H9 (cell line): ENCODE measurements at regions not wholly inside any gene's neighbourhood (a gene's known extent, or its start where the extent isn't known, plus 50 kb on each side); places are given as distances from the start of the nearest gene placed in this dataset.

Experiments
- DNase-seq: peaks from one replicate; pipeline ENCODE4 v3.0.0-alpha.2; 2017
- H2AFZ ChIP-seq: one replicate; pipeline ENCODE4 v1.6.1; 2013; ENCODE audit warnings: mild to moderate bottlenecking, low read length, control low read depth, moderate library complexity
- H2AK5ac ChIP-seq: 2 replicates; pipeline ENCODE4 v1.6.1; 2013; ENCODE audit warnings: low read length, control low read depth, mixed read lengths; ENCODE audit not compliant: insufficient read length
- H2BK120ac ChIP-seq: one replicate; pipeline ENCODE4 v1.6.1; 2013; ENCODE audit warnings: low read depth, mild to moderate bottlenecking, low read length, control low read depth, inconsistent platforms; ENCODE audit not compliant: poor library complexity, severe bottlenecking
- H2BK12ac ChIP-seq: 2 replicates; pipeline ENCODE4 v1.6.1; 2013; ENCODE audit warnings: low read length, control low read depth, mixed read lengths, low read depth; ENCODE audit not compliant: insufficient read length
- H2BK15ac ChIP-seq: 2 replicates; pipeline ENCODE4 v1.6.1; 2013; ENCODE audit warnings: low read depth, low read length, control low read depth
- H2BK20ac ChIP-seq: one replicate; pipeline ENCODE4 v1.6.1; 2013; ENCODE audit warnings: low read depth, mild to moderate bottlenecking, low read length, control low read depth, inconsistent platforms; ENCODE audit not compliant: poor library complexity, severe bottlenecking
- H2BK5ac ChIP-seq: 2 replicates; pipeline ENCODE4 v1.6.1; 2013; ENCODE audit warnings: low read length, control low read depth, mixed read lengths; ENCODE audit not compliant: insufficient read length
- H3K14ac ChIP-seq: 2 replicates; pipeline ENCODE4 v1.6.1; 2013; ENCODE audit warnings: low read length, control low read depth; ENCODE audit not compliant: insufficient read depth
- H3K18ac ChIP-seq: 2 replicates; pipeline ENCODE4 v1.6.1; 2013; ENCODE audit warnings: low read depth, mild to moderate bottlenecking, mixed read lengths, low read length, control low read depth; ENCODE audit not compliant: insufficient read length
- H3K23ac ChIP-seq: 2 replicates; pipeline ENCODE4 v1.6.1; 2013; ENCODE audit warnings: low read length, control low read depth, mixed read lengths, low read depth; ENCODE audit not compliant: insufficient read length
- H3K23me2 ChIP-seq: 2 replicates; pipeline ENCODE4 v1.6.1; 2013; ENCODE audit warnings: low read depth, mild to moderate bottlenecking, mixed read lengths, low read length, control low read depth; ENCODE audit not compliant: insufficient read length, poor library complexity, severe bottlenecking
- H3K27ac ChIP-seq: 2 replicates; pipeline ENCODE4 v1.5.1; 2013; ENCODE audit warnings: low read length, control low read depth, mixed read lengths, low read depth; ENCODE audit not compliant: insufficient read length
- H3K27me3 ChIP-seq: 2 replicates; pipeline ENCODE4 v1.6.1; 2013; ENCODE audit warnings: low read length, control low read depth, inconsistent platforms; ENCODE audit not compliant: insufficient read depth
- H3K4ac ChIP-seq: 2 replicates; pipeline ENCODE4 v1.6.1; 2013; ENCODE audit warnings: low read depth, mild to moderate bottlenecking, control low read depth, inconsistent platforms, low read length, moderate library complexity
- H3K4me1 ChIP-seq: 2 replicates; pipeline ENCODE4 v1.6.1; 2013; ENCODE audit warnings: low read length, control low read depth, inconsistent platforms; ENCODE audit not compliant: insufficient read depth
- H3K4me2 ChIP-seq: 2 replicates; pipeline ENCODE4 v1.6.1; 2013; ENCODE audit warnings: low read length, control low read depth, mixed read lengths; ENCODE audit not compliant: insufficient read length, insufficient read depth
- H3K56ac ChIP-seq: 2 replicates; pipeline ENCODE4 v1.6.1; 2013; ENCODE audit warnings: low read depth, mild to moderate bottlenecking, mixed read lengths, low read length, control low read depth; ENCODE audit not compliant: insufficient read length
- H3K79me1 ChIP-seq: 2 replicates; pipeline ENCODE4 v1.6.1; 2013; ENCODE audit warnings: low read depth, mild to moderate bottlenecking, moderate library complexity, low read length, control low read depth, inconsistent platforms; ENCODE audit not compliant: insufficient read depth, poor library complexity, severe bottlenecking
- H3K79me2 ChIP-seq: 2 replicates; pipeline ENCODE4 v1.6.1; 2013; ENCODE audit warnings: low read length, control low read depth, inconsistent platforms; ENCODE audit not compliant: insufficient read depth
- H3K9ac ChIP-seq: 2 replicates; pipeline ENCODE4 v1.6.1; 2013; ENCODE audit warnings: low read length, control low read depth, mixed read lengths; ENCODE audit not compliant: insufficient read length; ENCODE audit errors: extremely low read depth
- H3K9me3 ChIP-seq: one replicate; pipeline ENCODE4 v1.6.1; 2013; ENCODE audit warnings: low read depth, low read length, inconsistent platforms; ENCODE audit not compliant: control insufficient read depth
- H3T11ph ChIP-seq: one replicate; pipeline ENCODE4 v1.6.1; 2013; ENCODE audit warnings: mild to moderate bottlenecking, low read length, control low read depth, inconsistent platforms
- H4K20me1 ChIP-seq: one replicate; pipeline ENCODE4 v1.6.1; 2013; ENCODE audit not compliant: control insufficient read depth, insufficient read length, insufficient read depth
- H4K5ac ChIP-seq: 2 replicates; pipeline ENCODE4 v1.6.1; 2013; ENCODE audit warnings: low read depth, mild to moderate bottlenecking, mixed read lengths, low read length, control low read depth; ENCODE audit not compliant: insufficient read length
- H4K8ac ChIP-seq: replicated peaks from 2 replicates; pipeline ENCODE4 v1.6.1; 2013; ENCODE audit warnings: low read length, control low read depth, mixed read lengths, low read depth; ENCODE audit not compliant: insufficient read length
- H4K91ac ChIP-seq: 2 replicates; pipeline ENCODE4 v1.6.1; 2013; ENCODE audit warnings: low read depth, mild to moderate bottlenecking, moderate library complexity, mixed read lengths, low read length, control low read depth; ENCODE audit not compliant: insufficient read length
- H3K27ac Mint-ChIP-seq, 3 experiments: 2 replicates in 2 of 3; 3 replicates in 1 of 3; pipeline ENCODE4 v1.8.0; 2020 to 2021; ENCODE audit warnings: mixed read lengths in 3 of 3, mild to moderate bottlenecking in 1 of 3, moderate library complexity in 1 of 3
- H3K27me3 Mint-ChIP-seq: 2 replicates; pipeline ENCODE4 v1.8.0; 2021; ENCODE audit warnings: low read depth, mild to moderate bottlenecking, moderate library complexity, mixed read lengths
- H3K36me3 Mint-ChIP-seq, 3 experiments: 2 replicates in 2 of 3; 3 replicates in 1 of 3; pipeline ENCODE4 v1.8.0; 2020 to 2021; ENCODE audit warnings: low read depth in 3 of 3, mixed read lengths in 3 of 3; ENCODE audit not compliant: insufficient read depth in 1 of 3
- H3K4me1 Mint-ChIP-seq, 2 experiments: 2 replicates each; pipeline ENCODE4 v1.8.0; 2020; ENCODE audit warnings: mixed read lengths in 2 of 2
- H3K4me3 Mint-ChIP-seq, 2 experiments: 2 replicates in 1 of 2; 3 replicates in 1 of 2; pipeline ENCODE4 v1.8.0; 2020 to 2021; ENCODE audit warnings: mild to moderate bottlenecking in 2 of 2, mixed read lengths in 2 of 2, moderate library complexity in 1 of 2
- H3K9me3 Mint-ChIP-seq, 2 experiments: 2 replicates in 1 of 2; 3 replicates in 1 of 2; pipeline ENCODE4 v1.8.0; 2020; ENCODE audit warnings: mild to moderate bottlenecking in 2 of 2, mixed read lengths in 2 of 2, moderate library complexity in 1 of 2
- CTCF ChIP-seq: fragments of 200-600 bp; sonication (generic); conservative IDR thresholded peaks from 3 replicates; pipeline ENCODE4 v1.8.0; 2021; ENCODE audit warnings: antibody characterized with exemption, mild to moderate bottlenecking

GRCh38 chr12:84692071-84692470 is 220.5 kb downstream of the SLC6A15 start:
- Histone ChIP-seq H4K8ac (no peak overlapping the region), H3T11ph (no peak overlapping the region), H3K9ac (no peak overlapping the region), H2AK5ac (no peak overlapping the region), H2BK5ac (no peak overlapping the region), H3K23me2 (peaks cover 2% of the 10 kb centered on the region), H3K4me1 (peaks cover 2% of the 10 kb centered on the region; the same call in 1 of the 2 replicates), H4K20me1 (no peaks in the 10 kb centered on the region), H3K27me3 (no peaks in the 10 kb centered on the region), H3K79me1 (no peaks in the 10 kb centered on the region), H3K4me2 (no peak overlapping the region), H3K27ac (peak overlapping the region; percentile 54), H2BK20ac (no peak overlapping the region), H2BK12ac (no peak overlapping the region), H3K4ac (no peak overlapping the region), H3K23ac (no peak overlapping the region), H3K56ac (no peak overlapping the region), H4K91ac (no peak overlapping the region), H3K18ac (no peak overlapping the region), H4K5ac (no peak overlapping the region), H2AFZ (no peak overlapping the region), H3K9me3 (no peaks in the 10 kb centered on the region), H2BK15ac (no peak overlapping the region), H3K79me2 (peaks cover 10% of the 10 kb centered on the region; the same call in 1 of the 2 replicates), H3K14ac (no peak overlapping the region), H2BK120ac (no peak overlapping the region)
- no peak overlapping the region for H3K4me3 Mint-ChIP-seq
- H3K4me1 Mint-ChIP-seq, result peaks cover 46 to 50% of the 10 kb centered on the region in 2 experiments
- TF ChIP-seq CTCF, result no peak
- no peaks in the 10 kb centered on the region for H3K9me3 Mint-ChIP-seq
- H3K27ac Mint-ChIP-seq, result peak overlapping the region; percentile 73 to 83 (median 76); a peak in 6 of 7 replicates
- peaks cover 0 to 2% (median 0%) of the 10 kb centered on the region in 3 experiments; a peak in 2 of 7 replicates for H3K36me3 Mint-ChIP-seq
- no peak for DNase-seq
- no peaks in the 10 kb centered on the region for H3K27me3 Mint-ChIP-seq
